H1 (cell line): ENCODE measurements at regions not wholly inside any gene's neighbourhood (a gene's known extent, or its start where the extent isn't known, plus 50 kb on each side); places are given as distances from the start of the nearest gene placed in this dataset.

Source experiments
- CTCF ChIA-PET: fragments of 300-600 bp; sonication (Branson Sonifier 250); formaldehyde crosslinking; loops from one replicate; lab custom pipeline; 2021; ENCODE audit not compliant: partially characterized antibody; lab: Charles Lee
- POLR2A ChIA-PET: fragments of 300-600 bp; sonication (Branson Sonifier 250); formaldehyde crosslinking; loops from one replicate; lab custom pipeline; 2021; ENCODE audit warnings: inconsistent platforms; ENCODE audit not compliant: partially characterized antibody; lab: Charles Lee
- DNase-seq, 2 experiments: peaks; one replicate each; pipeline versions ENCODE4 v3.0.0 to v3.0.0-alpha.2; 2010 to 2022; ENCODE audit warnings: low spot score in 2 of 2, low read depth in 1 of 2, mixed read lengths in 1 of 2
- FAIRE-seq: peaks from 2 replicates; lab custom pipeline; 2011; peaks lifted over from hg19 to GRCh38; lab: Jason Lieb, UNC
- H2AFZ ChIP-seq: 2 replicates; pipeline ENCODE4 v1.8.1; 2012; ENCODE audit warnings: low read length, inconsistent platforms
- H2AK5ac ChIP-seq: 2 replicates; pipeline ENCODE4 v1.6.1; 2013; ENCODE audit warnings: low read depth, low read length
- H2BK120ac ChIP-seq: replicated peaks from 2 replicates; pipeline ENCODE3; 2013; ENCODE audit warnings: low read depth, low read length, inconsistent platforms
- H2BK12ac ChIP-seq: 2 replicates; pipeline ENCODE4 v1.6.1; 2013; ENCODE audit warnings: low read depth, low read length
- H2BK15ac ChIP-seq: 2 replicates; pipeline ENCODE4 v1.6.1; 2013; ENCODE audit warnings: low read length
- H2BK20ac ChIP-seq: 2 replicates; pipeline ENCODE4 v1.6.1; 2013; ENCODE audit warnings: low read length
- H2BK5ac ChIP-seq: 2 replicates; pipeline ENCODE4 v1.6.1; 2013; ENCODE audit warnings: low read depth, low read length
- H3K14ac ChIP-seq: 2 replicates; pipeline ENCODE4 v1.6.1; 2013; ENCODE audit warnings: inconsistent platforms; ENCODE audit not compliant: insufficient read length
- H3K18ac ChIP-seq: 2 replicates; pipeline ENCODE4 v1.6.1; 2013; ENCODE audit warnings: low read length; ENCODE audit errors: extremely low read depth
- H3K23ac ChIP-seq: 2 replicates; pipeline ENCODE4 v1.6.1; 2013; ENCODE audit warnings: inconsistent platforms; ENCODE audit not compliant: insufficient read length
- H3K23me2 ChIP-seq: 2 replicates; pipeline ENCODE4 v1.6.1; 2013; ENCODE audit warnings: low read depth, low read length
- H3K27ac ChIP-seq: 2 replicates; pipeline ENCODE4 v1.6.1; 2011; ENCODE audit warnings: low read depth, low read length, inconsistent platforms
- H3K27me3 ChIP-seq, 4 experiments: replicated peaks in 1 of 4; 1 replicate in 1 of 4; 2 replicates in 3 of 4; pipeline versions ENCODE4 v1.6.1 to v1.8.1; 2011 to 2013; ENCODE audit warnings: low read length in 3 of 4, mild to moderate bottlenecking in 3 of 4, inconsistent platforms in 2 of 4, mixed read lengths in 2 of 4, moderate library complexity in 1 of 4; ENCODE audit not compliant: control insufficient read depth in 3 of 4, insufficient read depth in 3 of 4; ENCODE audit errors: extremely low read depth in 1 of 4
- H3K36me3 ChIP-seq, 4 experiments: 2 replicates each; pipeline versions ENCODE4 v1.6.1 to v1.8.1; 2011 to 2013; ENCODE audit warnings: mild to moderate bottlenecking in 4 of 4, low read length in 3 of 4, moderate library complexity in 2 of 4, control low read depth in 1 of 4, inconsistent platforms in 1 of 4; ENCODE audit not compliant: insufficient read depth in 4 of 4, control insufficient read depth in 2 of 4
- H3K4ac ChIP-seq: replicated peaks from 2 replicates; pipeline ENCODE3; 2013; ENCODE audit warnings: low read length, low read depth, mixed read lengths, inconsistent platforms; ENCODE audit not compliant: insufficient read length
- H3K4me1 ChIP-seq, 4 experiments: replicated peaks in 1 of 4; 1 replicate in 1 of 4; 2 replicates in 3 of 4; pipeline versions ENCODE4 v1.6.1 to v1.8.1; 2011 to 2013; ENCODE audit warnings: low read length in 3 of 4, inconsistent platforms in 2 of 4, mixed read lengths in 1 of 4; ENCODE audit not compliant: insufficient read depth in 4 of 4, control insufficient read depth in 3 of 4
- H3K4me2 ChIP-seq, 2 experiments: 2 replicates each; pipeline versions ENCODE4 v1.6.1 to v1.8.1; 2011 to 2013; ENCODE audit warnings: low read depth in 2 of 2, low read length in 2 of 2, control low read depth in 1 of 2, inconsistent platforms in 1 of 2, mild to moderate bottlenecking in 1 of 2; ENCODE audit not compliant: insufficient read depth in 1 of 2
- H3K4me3 ChIP-seq, 4 experiments: fragments of 200-600, 300-600 bp in 1 of 4; sonication (generic), shearing (Covaris generic), sonication (Bioruptor Twin) in 1 of 4; 2 replicates each; pipeline versions ENCODE4 v1.5.1 to v1.8.1; 2011 to 2016; ENCODE audit warnings: low read length in 4 of 4, low read depth in 3 of 4, control low read depth in 2 of 4, inconsistent platforms in 2 of 4, mild to moderate bottlenecking in 2 of 4, mixed read lengths in 1 of 4, moderate library complexity in 1 of 4; ENCODE audit not compliant: insufficient read depth in 2 of 4; ENCODE audit errors: extremely low read depth in 1 of 4
- H3K56ac ChIP-seq: replicated peaks from 2 replicates; pipeline ENCODE3; 2013; ENCODE audit warnings: low read depth, mild to moderate bottlenecking, mixed read lengths, low read length, inconsistent platforms; ENCODE audit not compliant: insufficient read length
- H3K79me1 ChIP-seq: 2 replicates; pipeline ENCODE4 v1.6.1; 2013; ENCODE audit warnings: low read depth, low read length, control low read depth
- H3K79me2 ChIP-seq, 2 experiments: 2 replicates each; pipeline versions ENCODE4 v1.6.1 to v1.8.1; 2012 to 2013; ENCODE audit warnings: low read length in 2 of 2, mild to moderate bottlenecking in 2 of 2, inconsistent platforms in 1 of 2; ENCODE audit not compliant: insufficient read depth in 2 of 2, control insufficient read depth in 1 of 2
- H3K9ac ChIP-seq, 4 experiments: replicated peaks in 1 of 4; 1 replicate in 1 of 4; 2 replicates in 3 of 4; pipeline versions ENCODE4 v1.6.1 to v1.8.1; 2011 to 2013; ENCODE audit warnings: low read depth in 3 of 4, low read length in 3 of 4, control low read depth in 2 of 4, mild to moderate bottlenecking in 2 of 4, moderate library complexity in 2 of 4, inconsistent platforms in 1 of 4; ENCODE audit errors: extremely low read depth in 1 of 4
- H3K9me3 ChIP-seq, 2 experiments: 2 replicates each; pipeline versions ENCODE4 v1.6.1 to v1.8.1; 2012 to 2013; ENCODE audit warnings: mild to moderate bottlenecking in 2 of 2, moderate library complexity in 2 of 2, control low read depth in 1 of 2, inconsistent platforms in 1 of 2, low read depth in 1 of 2, low read length in 1 of 2, mixed read lengths in 1 of 2; ENCODE audit not compliant: insufficient read depth in 2 of 2
- H4K20me1 ChIP-seq, 2 experiments: replicated peaks in 1 of 2; 2 replicates each; pipeline versions ENCODE3 to v1.8.1; 2011 to 2013; ENCODE audit warnings: inconsistent platforms in 2 of 2, low read length in 2 of 2, mild to moderate bottlenecking in 1 of 2; ENCODE audit not compliant: insufficient read depth in 2 of 2, control insufficient read depth in 1 of 2
- H4K5ac ChIP-seq: 2 replicates; pipeline ENCODE4 v1.6.1; 2013; ENCODE audit warnings: low read length, low read depth, mixed read lengths, inconsistent platforms; ENCODE audit not compliant: insufficient read length
- H4K8ac ChIP-seq: 2 replicates; pipeline ENCODE4 v1.8.0; 2013; ENCODE audit warnings: mild to moderate bottlenecking, moderate library complexity, low read length, inconsistent platforms; ENCODE audit not compliant: insufficient read depth; ENCODE audit errors: extremely low read depth
- H4K91ac ChIP-seq: replicated peaks from 2 replicates; pipeline ENCODE3; 2013; ENCODE audit warnings: low read length, mixed read lengths, inconsistent platforms; ENCODE audit not compliant: insufficient read length
- ASH2L ChIP-seq: fragments of 200-600, 300-600 bp; sonication (generic); IDR thresholded peaks from one replicate; pipeline ENCODE4 v1.7.1; 2017; ENCODE audit warnings: low read length
- CHD1 ChIP-seq: IDR thresholded peaks from 2 replicates; pipeline ENCODE4 v1.6.1; 2012; ENCODE audit warnings: low read depth, low read length, improper control_type of control experiment
- CTCF ChIP-seq, 3 experiments: IDR thresholded peaks; 1 replicate in 2 of 3; 2 replicates in 1 of 3; pipeline versions ENCODE4 v1.5.1 to v1.6.1; 2011; ENCODE audit warnings: low read length in 3 of 3, mild to moderate bottlenecking in 3 of 3, inconsistent platforms in 2 of 3, low read depth in 1 of 3, moderate library complexity in 1 of 3; ENCODE audit not compliant: insufficient read depth in 1 of 3; ENCODE audit errors: control extremely low read depth in 1 of 3
- EZH2 ChIP-seq: fragments of 200-600 bp; sonication (generic); IDR thresholded peaks from 2 replicates; pipeline ENCODE4 v1.7.1; 2012; ENCODE audit warnings: low read depth, mild to moderate bottlenecking, moderate library complexity, low read length, inconsistent platforms; ENCODE audit not compliant: severe bottlenecking
- GABPA ChIP-seq: IDR thresholded peaks from 2 replicates; pipeline ENCODE4 v1.6.1; 2011; ENCODE audit warnings: mild to moderate bottlenecking, low read length, moderate library complexity, borderline replicate concordance; ENCODE audit not compliant: insufficient read depth
- KDM4A ChIP-seq: IDR thresholded peaks from one replicate; pipeline ENCODE4 v1.7.1; 2012; ENCODE audit warnings: low read depth, mild to moderate bottlenecking, moderate library complexity, low read length, inconsistent platforms; ENCODE audit not compliant: severe bottlenecking
- NANOG ChIP-seq: IDR thresholded peaks from 2 replicates; pipeline ENCODE4 v1.6.1; 2011; ENCODE audit warnings: low read length, low read depth, mild to moderate bottlenecking, inconsistent platforms; ENCODE audit not compliant: insufficient read depth, poor library complexity, severe bottlenecking
- RAD21 ChIP-seq, 2 experiments: IDR thresholded peaks in 1 of 2; conservative IDR thresholded peaks in 1 of 2; 2 replicates each; pipeline ENCODE4 v1.6.1; 2011; ENCODE audit warnings: low read depth in 2 of 2, low read length in 2 of 2, improper control_type of control experiment in 1 of 2, inconsistent platforms in 1 of 2, mild to moderate bottlenecking in 1 of 2, moderate library complexity in 1 of 2
- RBBP5 ChIP-seq: IDR thresholded peaks from 2 replicates; pipeline ENCODE4 v1.7.1; 2012; ENCODE audit warnings: low read depth, mild to moderate bottlenecking, inconsistent platforms, low read length, moderate library complexity, borderline replicate concordance
- YY1 ChIP-seq: IDR thresholded peaks from 2 replicates; pipeline ENCODE4 v1.6.1; 2011; ENCODE audit warnings: low read depth, mild to moderate bottlenecking, low read length
- WGBS, 2 experiments: shearing (Covaris generic) in 1 of 2; methylation state at CpG; one replicate each; pipeline versions ENCODE4 v1.1.6 to v1.1.7; 2013 to 2015; ENCODE audit warnings: low lambda C conversion rate in 2 of 2, mixed read lengths in 2 of 2, inconsistent platforms in 1 of 2, low coverage in 1 of 2, missing lambda C conversion rate in 1 of 2; ENCODE audit not compliant: insufficient replicate concordance in 2 of 2, insufficient coverage in 1 of 2, insufficient read length in 1 of 2; ENCODE audit errors: extremely low coverage in 1 of 2, missing lambda C conversion rate in 1 of 2; 5-methylcytosine and 5-hydroxymethylcytosine counted together

DNA sequence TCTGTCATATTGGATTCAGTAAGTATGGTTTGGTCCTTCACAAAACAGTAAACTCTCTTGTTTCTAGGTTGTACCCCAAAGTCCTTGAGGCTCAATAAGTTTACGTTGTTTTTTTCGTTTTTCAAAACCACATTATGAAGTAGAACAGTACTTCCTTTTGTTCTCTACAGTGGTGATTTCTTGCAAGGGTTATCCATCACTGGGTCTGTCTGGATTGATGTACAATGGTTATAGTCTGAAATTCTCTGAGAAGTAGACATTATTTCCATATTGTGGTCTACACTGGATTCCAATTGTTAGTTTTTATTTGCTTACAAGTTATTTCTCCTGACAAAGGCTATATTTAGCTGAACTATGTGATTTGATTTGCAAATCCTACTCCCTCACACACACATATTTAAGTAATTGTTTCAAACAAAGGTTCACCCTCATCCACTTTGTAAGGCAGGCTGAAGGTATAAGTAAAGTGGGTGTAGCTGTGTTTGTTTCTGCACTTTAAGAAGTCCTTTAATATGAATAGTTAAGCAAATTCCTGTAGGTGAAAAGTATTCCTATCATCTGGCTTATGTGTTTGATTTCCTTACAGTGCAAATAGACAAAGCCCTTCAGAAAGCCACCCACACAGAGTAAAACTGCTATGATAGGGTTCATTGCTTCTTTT is 64.2 kb upstream of the MME start:
- H3K18ac ChIP-seq, result no peak overlapping the region
- ChIA-PET CTCF (no interaction called here), POLR2A (no interaction called here)
- H2BK20ac ChIP-seq, result no peak overlapping the region
- no peaks in the 10 kb centered on the region for H4K20me1 ChIP-seq
- no peak overlapping the region for H4K5ac ChIP-seq
- no peaks in the 10 kb centered on the region for H3K79me2 ChIP-seq
- no peak overlapping the region for H4K8ac ChIP-seq
- no peak overlapping the region for H3K14ac ChIP-seq
- no peak overlapping the region for H2BK120ac ChIP-seq
- DNase-seq, result no peak
- H3K23ac ChIP-seq, result no peak overlapping the region
- no peaks in the 10 kb centered on the region for H3K9me3 ChIP-seq
- no peak overlapping the region; the same call in 1 of the 2 replicates for H2BK12ac ChIP-seq
- TF ChIP-seq NANOG (no peak), CHD1 (no peak), YY1 (no peak), KDM4A (no peak), RAD21 (IDR thresholded peaks at IDR 0.05 in 1 of 2, conservative IDR thresholded peaks at IDR 0.05 in 1 of 2; ENCODE audit: low read depth in 2 of 2, low read length in 2 of 2) (no peak), EZH2 (no peak), RBBP5 (no peak), CTCF (IDR thresholded peaks at IDR 0.05; ENCODE audit: control extremely low read depth in 1 of 3, insufficient read depth in 1 of 3, low read depth in 1 of 3, low read length in 3 of 3) (no peak), ASH2L (no peak), GABPA (no peak)
- H2AK5ac ChIP-seq, result no peak overlapping the region
- no peak overlapping the region for H3K4ac ChIP-seq
- no peaks in the 10 kb centered on the region for H3K23me2 ChIP-seq
- no peak overlapping the region for H3K27ac ChIP-seq
- no peak overlapping the region for H2AFZ ChIP-seq
- 72% methylated on average over 2 of the region's 2 CpGs; no CpG with 5 or more reads in 1 of the 2 experiments for WGBS, 2 experiments
- H3K36me3 ChIP-seq, result no peaks in the 10 kb centered on the region
- no peaks in the 10 kb centered on the region for H3K79me1 ChIP-seq
- peaks cover 2 to 17% (median 4%) of the 10 kb centered on the region in 4 experiments; a peak in 4 of 7 replicates for H3K4me1 ChIP-seq
- H4K91ac ChIP-seq, result no peak overlapping the region
- H3K56ac ChIP-seq, result no peak overlapping the region
- no peak overlapping the region for H3K4me2 ChIP-seq
- no peaks in the 10 kb centered on the region for H3K27me3 ChIP-seq
- no peak overlapping the region for H3K9ac ChIP-seq
- no peak overlapping the region for H3K4me3 ChIP-seq
- FAIRE-seq, result no peak
- H2BK5ac ChIP-seq, result no peak overlapping the region
- H2BK15ac ChIP-seq, result no peak overlapping the region
